ENCODE measurements at regions not wholly inside any gene's neighbourhood (a gene's known extent, or its start where the extent isn't known, plus 50 kb on each side); places are given as distances from the start of the nearest gene placed in this dataset.

DNA sequence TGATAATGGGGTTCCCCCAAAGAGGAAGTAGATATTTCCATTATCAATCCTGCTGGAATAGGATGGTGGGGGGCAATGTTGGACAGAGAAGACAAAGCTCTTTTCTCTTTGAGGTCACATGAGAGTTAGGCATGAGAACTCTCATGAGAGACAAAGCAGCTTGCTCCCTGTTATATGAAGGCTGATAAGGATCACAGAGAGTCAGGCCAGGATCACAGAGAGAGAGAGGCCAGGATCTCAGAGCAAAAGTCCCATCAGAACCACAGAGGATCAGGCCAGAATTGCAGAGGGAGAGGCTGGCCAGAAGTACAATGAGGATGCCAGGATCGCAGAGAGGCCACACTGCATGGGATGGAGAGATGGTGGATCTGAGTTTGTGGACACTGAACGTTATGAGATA, 457.1 kb downstream of the LPIN1 start:
- DNase-seq: no peak
- H3K4me3 ChIP-seq (replicated peaks in 1 of 3): no peak overlapping the region
- no peaks in the 10 kb centered on the region for H3K9me3 ChIP-seq
- H3K36me3 ChIP-seq: no peaks in the 10 kb centered on the region
- no peak overlapping the region for H3K27ac ChIP-seq
- 84 to 90% methylated on average over 2 of the region's 2 CpGs for WGBS, 2 donors
- intact Hi-C loops (cut with DNase I): no loop called here
- TF ChIP-seq, protein P1, sequence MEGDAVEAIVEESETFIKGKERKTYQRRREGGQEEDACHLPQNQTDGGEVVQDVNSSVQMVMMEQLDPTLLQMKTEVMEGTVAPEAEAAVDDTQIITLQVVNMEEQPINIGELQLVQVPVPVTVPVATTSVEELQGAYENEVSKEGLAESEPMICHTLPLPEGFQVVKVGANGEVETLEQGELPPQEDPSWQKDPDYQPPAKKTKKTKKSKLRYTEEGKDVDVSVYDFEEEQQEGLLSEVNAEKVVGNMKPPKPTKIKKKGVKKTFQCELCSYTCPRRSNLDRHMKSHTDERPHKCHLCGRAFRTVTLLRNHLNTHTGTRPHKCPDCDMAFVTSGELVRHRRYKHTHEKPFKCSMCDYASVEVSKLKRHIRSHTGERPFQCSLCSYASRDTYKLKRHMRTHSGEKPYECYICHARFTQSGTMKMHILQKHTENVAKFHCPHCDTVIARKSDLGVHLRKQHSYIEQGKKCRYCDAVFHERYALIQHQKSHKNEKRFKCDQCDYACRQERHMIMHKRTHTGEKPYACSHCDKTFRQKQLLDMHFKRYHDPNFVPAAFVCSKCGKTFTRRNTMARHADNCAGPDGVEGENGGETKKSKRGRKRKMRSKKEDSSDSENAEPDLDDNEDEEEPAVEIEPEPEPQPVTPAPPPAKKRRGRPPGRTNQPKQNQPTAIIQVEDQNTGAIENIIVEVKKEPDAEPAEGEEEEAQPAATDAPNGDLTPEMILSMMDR (IDR thresholded peaks at IDR 0.05): no peak
- no peak for TF ChIP-seq POLR2A (IDR thresholded peaks at IDR 0.05)
- no peaks in the 10 kb centered on the region for H3K4me1 ChIP-seq
- H3K27me3 ChIP-seq: no peaks in the 10 kb centered on the region

DNA sequence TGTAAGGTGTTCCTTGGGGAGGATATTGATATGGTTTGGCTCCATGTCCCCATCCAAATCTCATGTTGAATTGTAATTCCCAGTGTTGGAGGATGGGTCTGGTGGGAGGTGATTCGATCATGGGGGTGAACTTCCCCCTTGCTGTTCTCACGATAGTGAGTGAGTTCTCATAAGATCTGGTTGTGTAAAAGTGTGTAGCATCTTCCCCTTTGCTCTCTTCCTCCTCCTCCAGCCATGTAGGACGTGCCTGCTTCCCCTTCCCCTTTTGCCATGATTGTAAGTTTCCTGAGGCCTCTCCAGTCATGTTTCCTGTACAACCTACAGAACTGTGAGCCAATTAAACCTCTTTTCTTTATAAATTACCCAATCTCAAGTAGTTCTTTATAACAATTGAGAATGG, 458.7 kb downstream of the LPIN1 start:
- intact Hi-C loops (cut with DNase I): no loop called here
- TF ChIP-seq, protein P1 (IDR thresholded peaks at IDR 0.05): no peak
- TF ChIP-seq POLR2A (IDR thresholded peaks at IDR 0.05): no peak
- 89 to 90% methylated on average over 3 of the region's 3 CpGs for WGBS, 2 donors
- H3K36me3 ChIP-seq: no peaks in the 10 kb centered on the region
- no peak overlapping the region for H3K4me3 ChIP-seq (replicated peaks in 1 of 3)
- H3K9me3 ChIP-seq: no peaks in the 10 kb centered on the region
- no peak for DNase-seq
- no peaks in the 10 kb centered on the region for H3K27me3 ChIP-seq
- no peak overlapping the region for H3K27ac ChIP-seq
- no peaks in the 10 kb centered on the region for H3K4me1 ChIP-seq

DNA sequence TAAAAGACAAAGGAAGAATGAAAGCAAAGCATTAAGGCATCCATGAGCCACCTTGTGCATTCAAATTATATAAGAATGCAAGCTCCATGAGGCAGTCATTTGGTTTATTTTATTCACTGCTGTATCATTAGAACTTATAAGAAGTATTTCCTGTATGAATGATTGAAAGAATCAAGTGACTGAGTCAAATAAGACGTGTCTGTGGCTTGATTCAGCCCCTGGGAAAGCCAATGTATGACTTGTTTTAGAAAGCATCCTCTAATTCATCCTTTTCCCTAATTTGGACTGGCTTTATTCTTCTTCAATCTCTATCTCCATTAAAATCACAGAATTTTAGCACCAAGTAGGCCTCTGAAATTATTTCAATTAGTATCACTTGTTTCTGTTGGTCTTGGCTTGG, 461.1 kb downstream of the LPIN1 start:
- no peak for DNase-seq
- intact Hi-C loops (cut with DNase I): no loop called here
- no peak overlapping the region for H3K4me3 ChIP-seq (replicated peaks in 1 of 3)
- no peaks in the 10 kb centered on the region for H3K9me3 ChIP-seq
- 78 to 79% methylated on average over 1 of the region's 1 CpG for WGBS, 2 donors
- H3K27me3 ChIP-seq: no peaks in the 10 kb centered on the region
- H3K4me1 ChIP-seq: no peaks in the 10 kb centered on the region
- TF ChIP-seq, protein P1 (IDR thresholded peaks at IDR 0.05): no peak
- TF ChIP-seq POLR2A (IDR thresholded peaks at IDR 0.05): no peak
- H3K27ac ChIP-seq: no peak overlapping the region
- H3K36me3 ChIP-seq: no peaks in the 10 kb centered on the region

- Histone ChIP-seq H3K4me3 (replicated peaks in 1 of 3) (no peak overlapping the region), H3K4me1 (no peaks in the 10 kb centered on the region), H3K9me3 (no peaks in the 10 kb centered on the region), H3K27me3 (no peaks in the 10 kb centered on the region), H3K36me3 (no peaks in the 10 kb centered on the region), H3K27ac (no peak overlapping the region)
- intact Hi-C loops (cut with DNase I): no loop called here
- TF ChIP-seq, protein P1 (IDR thresholded peaks at IDR 0.05): no peak
- no peak for TF ChIP-seq POLR2A (IDR thresholded peaks at IDR 0.05)
- 94 to 95% methylated on average over 17 of the region's 17 CpGs for WGBS, 2 donors
- DNase-seq: no peak
Measured at GRCh38 chr2:12210016-12210933, 463.8 kb downstream of the LPIN1 start.
